Suppressor macrophage (primary cell): ENCODE measurements at regions not wholly inside any gene's neighbourhood (a gene's known extent, or its start where the extent isn't known, plus 50 kb on each side); places are given as distances from the start of the nearest gene placed in this dataset.

Experiments
- DNase-seq, 4 experiments: peaks; one replicate each; pipeline ENCODE4 v3.0.0-alpha.2; 2020 to 2022

DNA sequence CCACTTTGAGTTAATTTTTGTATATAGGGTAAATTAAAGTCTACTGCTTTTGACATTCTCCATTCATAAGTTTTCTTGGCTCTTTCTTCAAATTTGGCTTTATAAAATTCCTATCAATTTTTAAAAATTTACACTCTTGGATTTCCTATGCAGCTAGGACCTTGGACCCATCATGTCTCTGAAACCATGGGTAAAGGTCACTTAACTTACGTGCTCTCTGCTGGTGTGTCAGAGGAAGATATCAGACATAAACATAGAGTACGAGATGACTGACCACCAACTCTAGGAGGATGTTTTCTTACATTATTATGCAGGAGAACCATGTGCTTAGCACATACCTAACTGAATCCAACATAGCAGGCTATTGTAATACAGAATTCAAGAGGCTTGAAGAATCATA, 62.5 kb upstream of the C1GALT1C1 start:
- DNase-seq, result no peak

DNA sequence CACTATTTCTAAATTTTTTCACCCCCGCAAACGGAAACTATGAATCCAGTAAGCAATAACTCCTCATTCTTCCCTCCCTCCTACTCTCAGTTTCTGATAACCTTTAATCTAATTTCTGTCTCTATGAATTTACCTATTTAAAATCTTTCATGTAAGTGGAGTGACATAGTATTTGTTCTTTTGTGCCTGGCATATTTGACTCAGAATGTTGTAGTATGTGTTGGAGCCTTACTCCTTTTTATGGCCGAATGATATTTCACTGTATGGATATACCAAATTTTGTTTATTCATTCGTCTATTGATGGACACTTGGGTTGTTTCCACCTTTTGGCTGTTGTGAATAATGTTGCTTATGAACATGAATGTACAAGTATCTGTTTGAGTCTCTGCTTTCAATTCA, 61.1 kb upstream of the C1GALT1C1 start:
- no peak for DNase-seq

DNA sequence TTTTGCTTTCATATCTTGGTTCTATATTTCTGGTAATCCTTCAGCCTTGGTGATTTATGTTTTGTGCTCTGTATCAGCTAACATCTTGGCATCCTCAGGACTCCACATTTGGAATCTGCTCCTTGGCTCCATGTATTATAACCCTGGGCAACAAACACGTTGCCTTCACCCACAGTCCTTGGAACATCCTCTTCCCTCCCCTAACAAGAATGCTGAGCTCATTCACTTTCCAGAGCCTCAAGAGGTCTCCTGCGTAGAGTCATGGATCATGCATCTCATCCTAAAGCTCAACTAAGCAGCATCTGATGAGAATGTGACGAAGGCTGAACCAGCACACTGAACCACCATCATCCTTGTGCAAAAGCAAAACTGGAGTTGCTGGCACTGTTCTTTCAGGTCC, 60.5 kb upstream of the C1GALT1C1 start:
- DNase-seq, result no peak

DNA sequence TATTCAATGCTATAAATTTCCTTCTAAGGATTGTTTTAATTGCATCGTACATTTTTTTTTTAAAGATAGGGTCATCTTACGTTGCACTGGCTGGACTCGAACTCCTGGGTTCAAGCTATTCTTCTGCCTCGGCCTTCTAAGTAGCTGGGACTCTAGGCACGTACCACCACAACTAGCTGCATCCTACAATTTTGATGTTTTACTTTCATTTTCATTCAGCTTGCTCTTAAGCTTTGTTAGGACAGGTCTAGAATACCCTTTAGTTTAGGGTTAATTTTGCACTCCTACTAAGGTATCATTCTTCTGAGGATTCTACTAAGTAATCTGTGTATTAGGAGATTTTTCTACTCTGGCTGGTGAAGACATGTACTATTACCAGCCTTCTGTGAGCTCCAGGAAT, 50.2 kb upstream of the C1GALT1C1 start:
- no peak for DNase-seq
